GM18526 (cell line): ENCODE measurements at regions not wholly inside any gene's neighbourhood (a gene's known extent, or its start where the extent isn't known, plus 50 kb on each side); places are given as distances from the start of the nearest gene placed in this dataset.

Experiments
- POLR2A ChIP-seq: IDR thresholded peaks from 3 replicates; pipeline ENCODE4 v1.6.1; 2011; ENCODE audit not compliant: insufficient read length; ENCODE audit errors: extremely low read depth

- TF ChIP-seq POLR2A: no peak
These were observed 57.3 kb upstream of the HIVEP3 start for GRCh38 chr1:41975850-41976569.

DNA sequence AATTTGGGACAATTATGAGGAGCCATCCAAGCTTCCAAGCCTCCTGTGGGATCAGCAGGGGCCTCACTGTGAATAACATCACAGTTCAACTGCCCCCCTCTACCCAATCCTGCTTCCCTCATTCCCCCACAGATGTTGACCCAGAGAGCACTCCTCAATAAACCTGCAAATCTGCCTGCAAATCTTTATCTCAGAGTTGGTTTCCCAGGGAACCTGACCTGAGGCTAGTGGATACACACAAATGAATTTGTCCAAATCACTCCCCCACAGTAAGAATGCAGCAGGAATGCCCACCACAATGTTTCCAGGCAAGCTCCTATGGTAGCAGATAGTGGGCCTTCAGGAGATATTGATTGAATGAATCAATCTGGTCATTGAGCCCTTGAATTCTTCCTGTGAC is 56.4 kb upstream of the HIVEP3 start:
- no peak for TF ChIP-seq POLR2A
